ENCODE measurements at regions not wholly inside any gene's neighbourhood (a gene's known extent, or its start where the extent isn't known, plus 50 kb on each side); places are given as distances from the start of the nearest gene placed in this dataset.

- intact Hi-C loops (cut with micrococcal nuclease), result no loop called here
These were observed 503.8 kb upstream of the ARRDC4 start for GRCh38 chr15:97456521-97457202.

- intact Hi-C loops (cut with micrococcal nuclease), result no loop called here
These were observed 503.2 kb upstream of the ARRDC4 start for GRCh38 chr15:97457203-97457847.

GRCh38 chr15:97459771-97460170 is 500.7 kb upstream of the ARRDC4 start:
- intact Hi-C loops (cut with micrococcal nuclease), result no loop called here

- intact Hi-C loops (cut with micrococcal nuclease), result no loop called here
These were observed 499.3 kb upstream of the ARRDC4 start for GRCh38 chr15:97461226-97461625.

- intact Hi-C loops (cut with micrococcal nuclease), result no loop called here
These were observed 496.8 kb upstream of the ARRDC4 start for GRCh38 chr15:97463696-97464095.

- intact Hi-C loops (cut with micrococcal nuclease), result no loop called here
These were observed 490.1 kb upstream of the ARRDC4 start for GRCh38 chr15:97470417-97470816.

- intact Hi-C loops (cut with micrococcal nuclease), result no loop called here
These were observed 486.9 kb upstream of the ARRDC4 start for GRCh38 chr15:97473627-97474026.

- intact Hi-C loops (cut with micrococcal nuclease), result no loop called here
These were observed 480.5 kb upstream of the ARRDC4 start for GRCh38 chr15:97479957-97480356.

GRCh38 chr15:97482521-97482920 is 478.0 kb upstream of the ARRDC4 start:
- intact Hi-C loops (cut with micrococcal nuclease), result no loop called here

- intact Hi-C loops (cut with micrococcal nuclease), result no loop called here
These were observed 477.3 kb upstream of the ARRDC4 start for GRCh38 chr15:97483232-97483631.

GRCh38 chr15:97490429-97490828 is 470.1 kb upstream of the ARRDC4 start:
- intact Hi-C loops (cut with micrococcal nuclease), result no loop called here

GRCh38 chr15:97501291-97501690 is 459.2 kb upstream of the ARRDC4 start:
- intact Hi-C loops (cut with micrococcal nuclease), result no loop called here

GRCh38 chr15:97502038-97502437 is 458.5 kb upstream of the ARRDC4 start:
- intact Hi-C loops (cut with micrococcal nuclease), result no loop called here

GRCh38 chr15:97504031-97504792 is 456.3 kb upstream of the ARRDC4 start:
- intact Hi-C loops (cut with micrococcal nuclease), result no loop called here

GRCh38 chr15:97517737-97518136 is 442.8 kb upstream of the ARRDC4 start:
- intact Hi-C loops (cut with micrococcal nuclease), result no loop called here

- intact Hi-C loops (cut with micrococcal nuclease), result no loop called here
These were observed 439.8 kb upstream of the ARRDC4 start for GRCh38 chr15:97520689-97521088.

- intact Hi-C loops (cut with micrococcal nuclease), result no loop called here
These were observed 438.9 kb upstream of the ARRDC4 start for GRCh38 chr15:97521381-97522285.

- intact Hi-C loops (cut with micrococcal nuclease), result no loop called here
These were observed 438.2 kb upstream of the ARRDC4 start for GRCh38 chr15:97522347-97522746.

- intact Hi-C loops (cut with micrococcal nuclease), result no loop called here
These were observed 434.7 kb upstream of the ARRDC4 start for GRCh38 chr15:97525809-97526208.

GRCh38 chr15:97528238-97528637 is 432.3 kb upstream of the ARRDC4 start:
- intact Hi-C loops (cut with micrococcal nuclease), result no loop called here

- intact Hi-C loops (cut with micrococcal nuclease), result no loop called here
These were observed 414.7 kb upstream of the ARRDC4 start for GRCh38 chr15:97545799-97546198.

All from T-helper 2 cell treated with Interferon-gamma antibody and Interleukin-4, amounts not matched to agents 100 ng/mL and 5 ng/mL, for 36 hours (primary cell).